Inflammatory macrophage treated with lipopolysaccharide for 4 hours (primary cell): ENCODE measurements at regions not wholly inside any gene's neighbourhood (a gene's known extent, or its start where the extent isn't known, plus 50 kb on each side); places are given as distances from the start of the nearest gene placed in this dataset.

ENCODE experiments used
- DNase-seq: peaks from one replicate; pipeline ENCODE4 v3.0.0-alpha.2; 2020

GRCh38 chr5:4911646-4912403 is 228.3 kb upstream of the ADAMTS16 start:
- no peak for DNase-seq

GRCh38 chr5:4921929-4922328 is 218.2 kb upstream of the ADAMTS16 start:
- DNase-seq = no peak

- DNase-seq = no peak
Observed at GRCh38 chr5:4924577-4924976, 215.6 kb upstream of the ADAMTS16 start.

GRCh38 chr5:4927097-4927496 is 213.0 kb upstream of the ADAMTS16 start:
- no peak for DNase-seq

GRCh38 chr5:4928409-4928808 is 211.7 kb upstream of the ADAMTS16 start:
- DNase-seq = no peak

- DNase-seq = no peak
Observed at GRCh38 chr5:4929092-4929655, 211.0 kb upstream of the ADAMTS16 start.

GRCh38 chr5:4939042-4939781 is 200.9 kb upstream of the ADAMTS16 start:
- no peak for DNase-seq

- no peak for DNase-seq
Observed at GRCh38 chr5:4941161-4941560, 199.0 kb upstream of the ADAMTS16 start.

GRCh38 chr5:4941957-4942830 is 197.9 kb upstream of the ADAMTS16 start:
- no peak for DNase-seq

GRCh38 chr5:4942831-4943178 is 197.3 kb upstream of the ADAMTS16 start:
- DNase-seq = no peak

- DNase-seq = no peak
Observed at GRCh38 chr5:4945296-4945695, 194.8 kb upstream of the ADAMTS16 start.

GRCh38 chr5:4947106-4947505 is 193.0 kb upstream of the ADAMTS16 start:
- DNase-seq = no peak

GRCh38 chr5:4947893-4948536 is 192.1 kb upstream of the ADAMTS16 start:
- DNase-seq = no peak

- no peak for DNase-seq
Observed at GRCh38 chr5:4949108-4949507, 191.0 kb upstream of the ADAMTS16 start.

- no peak for DNase-seq
Observed at GRCh38 chr5:4953576-4953975, 186.6 kb upstream of the ADAMTS16 start.

- no peak for DNase-seq
Observed at GRCh38 chr5:4954048-4954447, 186.1 kb upstream of the ADAMTS16 start.

GRCh38 chr5:4963265-4963664 is 176.9 kb upstream of the ADAMTS16 start:
- DNase-seq = no peak

GRCh38 chr5:4969351-4969750 is 170.8 kb upstream of the ADAMTS16 start:
- DNase-seq = no peak

GRCh38 chr5:4970171-4970570 is 170.0 kb upstream of the ADAMTS16 start:
- DNase-seq = no peak

GRCh38 chr5:4976902-4977301 is 163.2 kb upstream of the ADAMTS16 start:
- DNase-seq = no peak

- no peak for DNase-seq
Observed at GRCh38 chr5:4977416-4978110, 162.6 kb upstream of the ADAMTS16 start.

- no peak for DNase-seq
Observed at GRCh38 chr5:4980201-4980600, 159.9 kb upstream of the ADAMTS16 start.
